HUDEP-2 (cell line): ENCODE measurements at regions not wholly inside any gene's neighbourhood (a gene's known extent, or its start where the extent isn't known, plus 50 kb on each side); places are given as distances from the start of the nearest gene placed in this dataset.
A peak's percentile ranks its signal among the peaks of the same experiment; 100 is the strongest.
"Not testable (repeated sequence)": the region's sequence is repeated elsewhere in the genome, so short reads cannot be mapped to it uniquely, and the experiment has no call there.

Source experiments
- DNase-seq, 76 experiments: peaks; one replicate each; lab custom pipeline; 2025; ENCODE audit not compliant: unreplicated experiment in 76 of 76; lab: John Stamatoyannopoulos, UW

DNA sequence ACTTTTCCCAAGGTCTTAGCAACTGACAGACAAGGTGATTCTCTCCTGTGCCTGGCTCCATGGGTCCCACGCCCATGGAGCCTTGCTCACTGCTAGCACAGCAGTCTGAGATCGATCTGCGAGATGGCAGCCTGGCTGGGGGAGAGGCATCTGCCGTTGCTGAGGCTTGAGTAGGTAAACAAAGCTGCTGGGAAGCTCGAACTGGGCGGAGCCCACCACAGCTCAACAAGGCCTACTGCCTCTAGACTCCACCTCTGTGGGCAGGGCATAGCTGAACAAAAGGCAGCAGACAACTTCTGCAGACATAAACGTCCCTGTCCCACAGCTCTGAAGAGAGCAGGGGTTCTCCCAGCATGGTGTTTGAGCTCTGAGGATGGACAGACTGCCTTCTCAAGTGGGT, 224.9 kb upstream of the CNR1 start:
- DNase-seq = not testable (repeated sequence)

DNA sequence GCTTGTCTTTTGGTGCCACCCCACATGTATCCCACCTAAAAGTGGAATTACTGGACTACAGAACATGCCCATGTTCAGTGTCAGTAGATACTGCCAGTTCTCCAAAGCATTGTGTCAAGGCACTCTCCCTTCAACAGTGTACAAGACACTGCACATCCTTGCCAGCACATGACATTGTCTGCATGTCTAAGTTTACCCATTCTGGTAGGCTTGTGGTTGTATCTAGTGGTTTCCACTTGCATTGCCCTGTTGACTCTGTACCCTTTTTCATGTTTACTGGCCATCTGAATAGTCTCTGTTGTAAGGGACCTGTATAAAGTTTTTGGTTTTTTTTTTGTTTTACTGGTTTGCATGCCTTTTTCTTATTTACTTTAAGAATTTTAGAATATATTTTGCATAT, 222.4 kb upstream of the CNR1 start:
- DNase-seq = no peak

GRCh38 chr6:88386167-88386566, 220.0 kb upstream of the CNR1 start:
- DNase-seq = peak in 6 of 76 experiments; percentile 10 to 34 (median 22)

GRCh38 chr6:88383183-88383582, 217.0 kb upstream of the CNR1 start:
- DNase-seq = no peak

DNA sequence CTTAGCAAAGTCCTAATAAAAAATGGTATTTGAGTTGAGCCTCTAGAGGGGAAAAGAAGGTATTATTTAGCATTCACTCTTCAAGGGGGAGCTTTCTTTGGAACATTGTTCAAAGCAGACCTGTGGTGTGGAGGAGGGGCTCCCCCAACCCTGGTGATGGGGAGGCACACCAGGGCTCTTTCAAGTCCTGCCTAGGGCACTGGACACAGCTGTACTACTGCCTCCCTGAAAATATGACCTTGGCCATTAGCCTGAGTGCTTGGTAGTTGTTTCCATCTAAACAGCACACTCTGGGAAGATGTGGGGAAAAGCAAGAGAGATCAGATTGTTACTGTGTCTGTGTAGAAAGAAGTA, 215.1 kb upstream of the CNR1 start:
- DNase-seq = no peak

GRCh38 chr6:88380618-88381288, 214.6 kb upstream of the CNR1 start:
- no peak for DNase-seq

DNA sequence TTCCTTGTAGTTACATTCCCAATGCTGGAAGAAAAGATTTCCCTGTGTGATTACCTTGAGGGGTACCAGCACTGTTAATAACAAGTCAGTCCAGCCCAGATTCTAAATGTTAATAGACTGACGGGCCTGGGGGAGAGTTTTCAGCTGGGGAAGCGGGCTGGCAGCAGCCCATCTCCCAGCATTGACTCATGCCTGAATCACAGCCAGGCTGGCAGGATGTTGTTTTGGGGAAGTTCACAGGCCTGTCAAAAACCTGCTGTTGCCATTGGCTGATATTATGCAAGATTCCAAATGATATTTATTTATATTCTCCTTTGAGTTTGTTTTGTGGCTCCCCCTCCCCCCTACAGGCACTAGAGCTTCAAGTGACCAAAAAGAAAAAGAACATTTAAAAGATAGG, 213.9 kb upstream of the CNR1 start:
- no peak for DNase-seq

DNA sequence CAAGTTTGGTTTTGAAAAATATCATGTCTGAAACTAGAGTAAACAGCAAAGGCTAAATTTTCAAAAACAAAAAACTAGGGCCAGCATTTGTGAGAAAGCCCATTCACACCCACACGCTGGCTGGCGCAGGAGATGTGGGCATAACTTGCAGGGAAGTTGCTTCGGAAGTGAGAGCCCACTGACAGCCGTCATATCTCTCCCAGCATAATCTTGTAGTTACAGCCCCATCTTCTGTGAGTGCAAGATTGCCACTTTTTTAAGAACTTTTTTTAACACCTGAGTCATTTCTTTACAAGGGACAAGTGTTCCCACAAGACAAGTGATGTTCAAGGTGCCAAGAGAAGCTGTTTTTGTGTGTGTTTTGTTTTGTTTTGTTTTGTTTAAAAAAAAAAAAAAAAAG, 212.5 kb upstream of the CNR1 start:
- no peak for DNase-seq

GRCh38 chr6:88377976-88378568, 211.9 kb upstream of the CNR1 start:
- DNase-seq = no peak

DNA sequence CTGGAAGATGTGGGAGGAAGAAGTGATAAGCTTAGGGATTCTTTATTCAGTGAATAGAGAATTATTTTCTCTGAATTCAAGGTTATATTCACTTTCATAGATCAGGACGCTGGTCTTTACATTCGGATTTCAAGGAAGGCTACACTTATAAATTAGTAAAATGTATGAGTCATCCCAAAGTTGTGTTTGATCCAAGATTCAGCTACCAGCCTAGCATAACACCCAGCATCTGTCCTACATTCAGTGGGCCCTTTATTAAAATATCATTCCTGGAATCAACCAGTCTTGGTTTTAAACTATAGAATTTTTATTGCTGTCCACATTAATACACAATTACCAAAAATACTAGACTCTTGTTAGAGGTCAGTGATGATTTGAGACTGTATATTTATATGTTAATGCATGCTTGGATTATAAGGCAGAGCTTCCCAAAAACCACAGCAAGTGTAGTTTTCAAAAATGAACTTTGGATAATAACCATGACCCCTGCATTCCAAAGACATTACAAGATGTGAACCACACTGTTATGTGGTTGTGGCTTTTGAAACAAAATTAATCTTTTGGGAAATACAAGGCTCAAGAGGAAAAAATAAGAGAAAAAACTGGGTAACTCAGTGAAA, 210.7 kb upstream of the CNR1 start:
- DNase-seq = no peak

GRCh38 chr6:88376197-88376596, 210.1 kb upstream of the CNR1 start:
- no peak for DNase-seq

- no peak for DNase-seq
Measured at GRCh38 chr6:88374553-88374952, 208.4 kb upstream of the CNR1 start.

DNA sequence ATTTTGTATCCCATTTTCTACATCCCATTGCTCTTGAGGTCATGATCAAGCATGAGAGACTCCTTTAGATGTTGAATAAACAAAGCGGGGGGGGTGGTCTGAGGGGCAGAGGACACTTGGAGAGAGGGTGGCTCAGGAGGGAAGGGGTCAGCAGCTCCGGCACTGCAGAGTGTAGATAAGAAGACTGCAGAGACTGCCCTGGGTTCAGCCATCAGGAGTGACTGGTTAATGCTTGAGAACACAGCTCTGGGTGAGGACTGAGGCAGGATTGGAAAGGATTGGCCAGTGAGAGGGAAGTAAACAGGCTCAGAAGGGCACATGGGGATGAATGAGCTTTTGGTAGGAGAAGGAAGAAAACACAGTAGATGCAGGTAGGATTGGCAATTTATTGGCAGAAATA, 205.3 kb upstream of the CNR1 start:
- DNase-seq = no peak

- DNase-seq = no peak
Measured at GRCh38 chr6:88370127-88370710, 204.1 kb upstream of the CNR1 start.

- peak in 1 of 76 experiments; percentile 3 for DNase-seq
Measured at GRCh38 chr6:88369262-88369661, 203.1 kb upstream of the CNR1 start.

- no peak for DNase-seq
Measured at GRCh38 chr6:88368071-88368787, 202.1 kb upstream of the CNR1 start.

DNA sequence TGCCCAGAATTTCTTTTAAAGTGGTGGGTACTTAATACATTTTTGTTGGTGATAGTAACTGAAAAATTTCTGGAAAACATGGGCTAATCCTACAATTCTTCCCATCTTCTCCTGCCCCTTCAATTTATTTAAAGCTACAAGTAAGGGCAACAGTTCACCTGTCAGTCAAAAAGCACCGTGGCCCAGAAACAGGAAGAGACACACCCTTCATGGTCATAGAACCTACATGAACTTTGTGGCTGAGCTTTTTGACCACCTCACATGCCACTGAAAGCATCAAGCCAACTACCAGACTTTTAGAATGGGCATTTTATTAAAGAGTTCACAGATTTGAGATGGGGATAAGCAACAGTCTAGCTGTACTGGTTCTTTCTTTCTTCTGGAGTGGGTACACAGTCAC, 201.1 kb upstream of the CNR1 start:
- DNase-seq = no peak

- no peak for DNase-seq
Measured at GRCh38 chr6:88366672-88367071, 200.5 kb upstream of the CNR1 start.

GRCh38 chr6:88365656-88366055, 199.5 kb upstream of the CNR1 start:
- no peak for DNase-seq

DNA sequence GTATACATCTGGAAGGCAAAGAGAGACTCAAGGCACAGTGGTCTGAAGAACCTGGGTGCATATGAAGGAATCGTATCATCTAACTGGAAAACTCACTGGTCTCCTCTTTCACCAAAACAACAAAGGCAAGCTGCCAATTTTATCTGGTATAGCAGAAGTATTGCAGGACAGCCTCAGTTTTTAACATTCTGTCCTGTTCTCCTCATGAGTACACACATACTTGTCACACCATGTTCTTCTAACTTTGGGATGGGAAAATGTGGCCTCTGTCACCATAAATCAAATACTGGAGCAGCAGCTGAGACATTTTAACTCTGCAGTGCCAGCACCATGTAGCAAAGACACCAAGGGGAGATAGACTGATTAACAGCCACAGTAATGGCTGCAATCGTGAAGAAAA, 199.1 kb upstream of the CNR1 start:
- no peak for DNase-seq

GRCh38 chr6:88361754-88362153, 195.6 kb upstream of the CNR1 start:
- DNase-seq = no peak
